ENCODE measurements at regions not wholly inside any gene's neighbourhood (a gene's known extent, or its start where the extent isn't known, plus 50 kb on each side); places are given as distances from the start of the nearest gene placed in this dataset.

DNA sequence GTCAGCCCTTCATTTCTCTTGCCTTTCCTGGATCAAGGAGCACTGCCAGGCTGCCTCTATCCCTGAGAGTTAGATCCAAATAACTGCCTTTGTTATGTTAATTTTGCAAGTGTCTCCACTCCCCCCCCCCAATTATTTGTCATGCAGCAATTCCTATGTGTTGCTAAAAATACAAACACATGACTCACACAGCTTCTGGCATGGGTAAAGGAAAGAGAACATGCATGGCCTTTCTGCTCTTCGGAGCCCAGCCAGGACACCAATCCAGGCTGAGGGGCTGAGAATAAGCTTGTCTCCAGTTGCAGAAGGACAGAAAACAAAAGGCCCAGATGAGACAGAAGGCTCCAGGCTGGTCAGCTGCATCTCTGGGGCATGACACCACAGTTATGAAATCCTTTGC is 148.0 kb upstream of the TNRC6C start:
- TF ChIP-seq, protein P1, sequence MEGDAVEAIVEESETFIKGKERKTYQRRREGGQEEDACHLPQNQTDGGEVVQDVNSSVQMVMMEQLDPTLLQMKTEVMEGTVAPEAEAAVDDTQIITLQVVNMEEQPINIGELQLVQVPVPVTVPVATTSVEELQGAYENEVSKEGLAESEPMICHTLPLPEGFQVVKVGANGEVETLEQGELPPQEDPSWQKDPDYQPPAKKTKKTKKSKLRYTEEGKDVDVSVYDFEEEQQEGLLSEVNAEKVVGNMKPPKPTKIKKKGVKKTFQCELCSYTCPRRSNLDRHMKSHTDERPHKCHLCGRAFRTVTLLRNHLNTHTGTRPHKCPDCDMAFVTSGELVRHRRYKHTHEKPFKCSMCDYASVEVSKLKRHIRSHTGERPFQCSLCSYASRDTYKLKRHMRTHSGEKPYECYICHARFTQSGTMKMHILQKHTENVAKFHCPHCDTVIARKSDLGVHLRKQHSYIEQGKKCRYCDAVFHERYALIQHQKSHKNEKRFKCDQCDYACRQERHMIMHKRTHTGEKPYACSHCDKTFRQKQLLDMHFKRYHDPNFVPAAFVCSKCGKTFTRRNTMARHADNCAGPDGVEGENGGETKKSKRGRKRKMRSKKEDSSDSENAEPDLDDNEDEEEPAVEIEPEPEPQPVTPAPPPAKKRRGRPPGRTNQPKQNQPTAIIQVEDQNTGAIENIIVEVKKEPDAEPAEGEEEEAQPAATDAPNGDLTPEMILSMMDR (IDR thresholded peaks at IDR 0.05): no peak
- TF ChIP-seq POLR2A (IDR thresholded peaks at IDR 0.05) (no peak), POLR2AphosphoS5 (IDR thresholded peaks at IDR 0.05) (peak in 2 of 3 donors; percentile 23 to 44)

Measured in breast epithelium (tissue), 3 donors.